ENCODE measurements at regions not wholly inside any gene's neighbourhood (a gene's known extent, or its start where the extent isn't known, plus 50 kb on each side); places are given as distances from the start of the nearest gene placed in this dataset.

GRCh38 chr20:57811374-57812020, 101.7 kb upstream of the PMEPA1 start:
- H2AFZ ChIP-seq (ENCODE audit: control insufficient read depth, low read length) = no peak overlapping the region
- peak overlapping the region; percentile 38 for H3K4me2 ChIP-seq (ENCODE audit: control insufficient read depth, extremely low read depth, insufficient read depth, low read depth, low read length)
- H3K27ac ChIP-seq (ENCODE audit: control insufficient read depth, insufficient read depth, low read length) = no peak overlapping the region
- no peak overlapping the region for H3K9ac ChIP-seq (ENCODE audit: control insufficient read depth, extremely low read depth, insufficient read depth, low read length)
- no peaks in the 10 kb centered on the region for H3K36me3 ChIP-seq (ENCODE audit: control insufficient read depth in 2 of 2, extremely low read depth in 1 of 2, insufficient read depth in 2 of 2, low read length in 2 of 2)
- dilution Hi-C loops (cut with MboI; ENCODE audit: extremely low pct_ligation_motif_present, low sequenced_read_pairs) = no loop called here
- no peaks in the 10 kb centered on the region for H3K9me1 ChIP-seq (ENCODE audit: control insufficient read depth, extremely low read depth, insufficient read depth, low read length)
- FAIRE-seq = no peak
- no peaks in the 10 kb centered on the region for H3K9me3 ChIP-seq (ENCODE audit: control insufficient read depth, low read depth, low read length)
- H3K4me1 ChIP-seq (ENCODE audit: control insufficient read depth, extremely low read depth, insufficient read depth, low read length) = peaks cover 13% of the 10 kb centered on the region
- peaks cover 63% of the 10 kb centered on the region for H3K27me3 ChIP-seq (ENCODE audit: control insufficient read depth, extremely low read depth, insufficient read depth, low read length)
- no peak for DNase-seq (ENCODE audit: low read depth, low spot score)
- H4K20me1 ChIP-seq (ENCODE audit: control insufficient read depth, extremely low read depth, insufficient read depth, low read length) = no peaks in the 10 kb centered on the region
- no peak overlapping the region for H3K4me3 ChIP-seq (ENCODE audit: control insufficient read depth in 2 of 3, extremely low read depth in 1 of 3, insufficient read depth in 2 of 3, low read depth in 1 of 3, low read length in 3 of 3)
- TF ChIP-seq, protein P1, sequence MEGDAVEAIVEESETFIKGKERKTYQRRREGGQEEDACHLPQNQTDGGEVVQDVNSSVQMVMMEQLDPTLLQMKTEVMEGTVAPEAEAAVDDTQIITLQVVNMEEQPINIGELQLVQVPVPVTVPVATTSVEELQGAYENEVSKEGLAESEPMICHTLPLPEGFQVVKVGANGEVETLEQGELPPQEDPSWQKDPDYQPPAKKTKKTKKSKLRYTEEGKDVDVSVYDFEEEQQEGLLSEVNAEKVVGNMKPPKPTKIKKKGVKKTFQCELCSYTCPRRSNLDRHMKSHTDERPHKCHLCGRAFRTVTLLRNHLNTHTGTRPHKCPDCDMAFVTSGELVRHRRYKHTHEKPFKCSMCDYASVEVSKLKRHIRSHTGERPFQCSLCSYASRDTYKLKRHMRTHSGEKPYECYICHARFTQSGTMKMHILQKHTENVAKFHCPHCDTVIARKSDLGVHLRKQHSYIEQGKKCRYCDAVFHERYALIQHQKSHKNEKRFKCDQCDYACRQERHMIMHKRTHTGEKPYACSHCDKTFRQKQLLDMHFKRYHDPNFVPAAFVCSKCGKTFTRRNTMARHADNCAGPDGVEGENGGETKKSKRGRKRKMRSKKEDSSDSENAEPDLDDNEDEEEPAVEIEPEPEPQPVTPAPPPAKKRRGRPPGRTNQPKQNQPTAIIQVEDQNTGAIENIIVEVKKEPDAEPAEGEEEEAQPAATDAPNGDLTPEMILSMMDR (optimal IDR thresholded peaks at IDR 0.05 in 1 of 3, IDR thresholded peaks at IDR 0.05 in 1 of 3, conservative IDR thresholded peaks at IDR 0.05 in 1 of 3; ENCODE audit: extremely low read depth in 1 of 3, insufficient read depth in 2 of 3, low read length in 3 of 3) = no peak
- no peak for TF ChIP-seq EZH2 (IDR thresholded peaks at IDR 0.05; ENCODE audit: low read length)
- H3K79me2 ChIP-seq (ENCODE audit: control insufficient read depth, insufficient read depth, low read length) = no peaks in the 10 kb centered on the region

- Histone ChIP-seq H3K27ac (ENCODE audit: control insufficient read depth, insufficient read depth, low read length) (no peak overlapping the region), H3K36me3 (ENCODE audit: control insufficient read depth in 2 of 2, extremely low read depth in 1 of 2, insufficient read depth in 2 of 2, low read length in 2 of 2) (no peaks in the 10 kb centered on the region), H2AFZ (ENCODE audit: control insufficient read depth, low read length) (peak overlapping the region; percentile 33), H4K20me1 (ENCODE audit: control insufficient read depth, extremely low read depth, insufficient read depth, low read length) (no peaks in the 10 kb centered on the region), H3K4me3 (ENCODE audit: control insufficient read depth in 2 of 3, extremely low read depth in 1 of 3, insufficient read depth in 2 of 3, low read depth in 1 of 3, low read length in 3 of 3) (peak overlapping the region in 1 of 3 experiments; percentile 24), H3K4me2 (ENCODE audit: control insufficient read depth, extremely low read depth, insufficient read depth, low read depth, low read length) (peak overlapping the region; percentile 38), H3K9me1 (ENCODE audit: control insufficient read depth, extremely low read depth, insufficient read depth, low read length) (no peaks in the 10 kb centered on the region), H3K9ac (ENCODE audit: control insufficient read depth, extremely low read depth, insufficient read depth, low read length) (no peak overlapping the region), H3K79me2 (ENCODE audit: control insufficient read depth, insufficient read depth, low read length) (no peaks in the 10 kb centered on the region), H3K4me1 (ENCODE audit: control insufficient read depth, extremely low read depth, insufficient read depth, low read length) (peaks cover 13% of the 10 kb centered on the region), H3K27me3 (ENCODE audit: control insufficient read depth, extremely low read depth, insufficient read depth, low read length) (peaks cover 65% of the 10 kb centered on the region), H3K9me3 (ENCODE audit: control insufficient read depth, low read depth, low read length) (no peaks in the 10 kb centered on the region)
- FAIRE-seq (peak; percentile 26), DNase-seq (ENCODE audit: low read depth, low spot score) (peak; percentile 36)
- dilution Hi-C loops (cut with MboI; ENCODE audit: extremely low pct_ligation_motif_present, low sequenced_read_pairs) = no loop called here
- TF ChIP-seq EZH2 (IDR thresholded peaks at IDR 0.05; ENCODE audit: low read length) = no peak
- TF ChIP-seq, protein P1 (optimal IDR thresholded peaks at IDR 0.05 in 1 of 3, IDR thresholded peaks at IDR 0.05 in 1 of 3, conservative IDR thresholded peaks at IDR 0.05 in 1 of 3; ENCODE audit: extremely low read depth in 1 of 3, insufficient read depth in 2 of 3, low read length in 3 of 3) = no peak
Measured at GRCh38 chr20:57810511-57811373, 100.9 kb upstream of the PMEPA1 start.
